ENCODE measurements at regions not wholly inside any gene's neighbourhood (a gene's known extent, or its start where the extent isn't known, plus 50 kb on each side); places are given as distances from the start of the nearest gene placed in this dataset.

- no peak for ATAC-seq (ENCODE audit: low FRiP score)
- TF ChIP-seq, protein P1, sequence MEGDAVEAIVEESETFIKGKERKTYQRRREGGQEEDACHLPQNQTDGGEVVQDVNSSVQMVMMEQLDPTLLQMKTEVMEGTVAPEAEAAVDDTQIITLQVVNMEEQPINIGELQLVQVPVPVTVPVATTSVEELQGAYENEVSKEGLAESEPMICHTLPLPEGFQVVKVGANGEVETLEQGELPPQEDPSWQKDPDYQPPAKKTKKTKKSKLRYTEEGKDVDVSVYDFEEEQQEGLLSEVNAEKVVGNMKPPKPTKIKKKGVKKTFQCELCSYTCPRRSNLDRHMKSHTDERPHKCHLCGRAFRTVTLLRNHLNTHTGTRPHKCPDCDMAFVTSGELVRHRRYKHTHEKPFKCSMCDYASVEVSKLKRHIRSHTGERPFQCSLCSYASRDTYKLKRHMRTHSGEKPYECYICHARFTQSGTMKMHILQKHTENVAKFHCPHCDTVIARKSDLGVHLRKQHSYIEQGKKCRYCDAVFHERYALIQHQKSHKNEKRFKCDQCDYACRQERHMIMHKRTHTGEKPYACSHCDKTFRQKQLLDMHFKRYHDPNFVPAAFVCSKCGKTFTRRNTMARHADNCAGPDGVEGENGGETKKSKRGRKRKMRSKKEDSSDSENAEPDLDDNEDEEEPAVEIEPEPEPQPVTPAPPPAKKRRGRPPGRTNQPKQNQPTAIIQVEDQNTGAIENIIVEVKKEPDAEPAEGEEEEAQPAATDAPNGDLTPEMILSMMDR (IDR thresholded peaks at IDR 0.05), result no peak
- DNase-seq (ENCODE audit: low spot score), result no peak
These were observed 96.0 kb upstream of the CCDC28A start for GRCh38 chr6:138677538-138677937.

- DNase-seq (ENCODE audit: low spot score), result no peak
- no peak for ATAC-seq (ENCODE audit: low FRiP score)
- TF ChIP-seq, protein P1 (IDR thresholded peaks at IDR 0.05), result no peak
These were observed 95.4 kb upstream of the CCDC28A start for GRCh38 chr6:138678168-138678567.

GRCh38 chr6:138680085-138680484 lies 93.5 kb upstream of the CCDC28A start:
- no peak for ATAC-seq (ENCODE audit: low FRiP score)
- DNase-seq (ENCODE audit: low spot score), result no peak
- TF ChIP-seq, protein P1 (IDR thresholded peaks at IDR 0.05), result no peak

- DNase-seq (ENCODE audit: low spot score) (no peak), ATAC-seq (ENCODE audit: low FRiP score) (no peak)
- TF ChIP-seq, protein P1 (IDR thresholded peaks at IDR 0.05), result no peak
These were observed 91.9 kb upstream of the CCDC28A start for GRCh38 chr6:138681627-138682026.

DNA sequence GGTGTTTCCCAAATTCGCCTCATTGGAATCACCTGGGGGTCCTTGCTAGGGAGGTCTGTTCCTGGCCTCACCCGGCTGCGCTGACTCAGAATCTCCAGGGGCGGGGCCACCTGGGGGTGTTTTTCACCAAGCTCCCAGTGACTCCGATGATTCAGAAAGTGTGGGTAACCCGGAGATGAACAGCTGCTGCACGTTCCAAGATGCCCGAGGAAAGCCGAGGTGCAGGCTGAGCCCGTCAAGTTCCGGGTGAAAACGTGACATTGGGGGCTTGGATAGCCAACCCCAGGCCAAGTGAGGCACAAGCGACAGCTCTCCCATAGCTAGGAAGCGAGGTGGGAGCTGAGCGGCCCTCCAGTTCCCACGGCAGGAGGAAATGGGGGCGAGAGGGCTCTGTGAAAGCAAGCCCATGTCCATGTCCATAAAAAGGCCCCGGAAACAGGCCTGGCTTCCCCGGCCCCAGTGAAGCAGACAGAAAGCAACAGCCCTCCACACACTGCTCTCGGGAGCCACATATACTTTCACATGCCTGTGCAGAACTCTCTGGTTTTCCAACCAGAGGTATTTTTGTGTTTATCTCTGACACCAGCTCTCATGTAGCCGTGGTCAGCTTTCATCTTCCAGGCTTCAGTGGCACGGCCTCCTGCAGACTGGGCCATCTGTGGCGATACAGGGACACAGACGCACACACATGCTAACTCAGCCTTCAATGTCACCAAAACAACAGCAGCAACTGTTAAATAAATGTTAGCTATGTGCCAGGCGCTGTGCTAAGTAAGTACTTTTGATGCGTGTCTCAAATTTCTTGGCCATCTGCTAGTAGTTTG lies 90.7 kb upstream of the CCDC28A start:
- TF ChIP-seq, protein P1 (IDR thresholded peaks at IDR 0.05), result no peak
- ATAC-seq (ENCODE audit: low FRiP score), result peak; percentile 48
- DNase-seq (ENCODE audit: low spot score), result no peak

- no peak for ATAC-seq (ENCODE audit: low FRiP score)
- DNase-seq (ENCODE audit: low spot score), result no peak
- TF ChIP-seq, protein P1 (IDR thresholded peaks at IDR 0.05), result no peak
These were observed 88.3 kb upstream of the CCDC28A start for GRCh38 chr6:138685257-138685656.

GRCh38 chr6:138685781-138686180 lies 87.8 kb upstream of the CCDC28A start:
- ATAC-seq (ENCODE audit: low FRiP score) (no peak), DNase-seq (ENCODE audit: low spot score) (no peak)
- TF ChIP-seq, protein P1 (IDR thresholded peaks at IDR 0.05), result no peak
